ENCODE measurements at regions not wholly inside any gene's neighbourhood (a gene's known extent, or its start where the extent isn't known, plus 50 kb on each side); places are given as distances from the start of the nearest gene placed in this dataset.
"Not testable (repeated sequence)": the region's sequence is repeated elsewhere in the genome, so short reads cannot be mapped to it uniquely, and the experiment has no call there.

DNA sequence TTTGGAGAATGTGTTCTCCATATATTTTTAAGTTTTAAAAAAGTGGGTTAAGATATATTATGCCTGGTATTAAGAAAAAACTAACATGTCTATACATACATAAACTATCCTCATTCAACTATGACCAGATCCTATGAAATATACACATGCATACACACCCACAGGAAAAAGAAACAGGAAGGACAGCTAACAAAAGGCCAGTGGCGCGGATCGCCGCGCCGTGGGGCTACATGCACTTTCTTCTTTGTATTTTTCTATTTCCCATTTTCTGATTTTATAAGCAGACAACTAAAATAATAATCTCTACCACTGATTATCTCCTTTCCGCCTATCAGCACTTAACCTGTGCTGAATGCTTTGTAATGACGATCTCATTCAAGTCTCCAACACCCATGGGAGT is 160.1 kb downstream of the OR4M2 start:
- no peak for DNase-seq (ENCODE audit: low spot score)

DNA sequence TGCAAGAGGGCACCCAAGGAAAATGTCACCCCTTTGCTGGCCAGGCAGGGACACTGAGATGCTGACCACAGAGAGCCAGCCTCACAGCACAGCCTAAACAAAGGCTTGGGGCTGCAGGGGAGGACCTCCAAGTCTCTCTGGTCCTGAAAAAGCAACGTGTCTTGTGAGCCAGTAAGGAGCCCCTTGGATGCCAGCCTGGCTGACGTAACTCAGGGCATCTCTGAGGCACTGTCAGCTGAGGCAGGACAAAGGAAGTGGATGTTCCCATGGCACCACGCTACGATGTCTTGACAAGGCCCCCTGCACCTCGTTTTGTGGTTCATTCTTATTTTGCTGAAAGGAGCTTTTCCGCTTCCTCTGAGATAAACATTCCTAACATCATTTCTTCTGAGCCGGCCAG is 160.7 kb downstream of the OR4M2 start:
- no peak for DNase-seq (ENCODE audit: low spot score)

DNA sequence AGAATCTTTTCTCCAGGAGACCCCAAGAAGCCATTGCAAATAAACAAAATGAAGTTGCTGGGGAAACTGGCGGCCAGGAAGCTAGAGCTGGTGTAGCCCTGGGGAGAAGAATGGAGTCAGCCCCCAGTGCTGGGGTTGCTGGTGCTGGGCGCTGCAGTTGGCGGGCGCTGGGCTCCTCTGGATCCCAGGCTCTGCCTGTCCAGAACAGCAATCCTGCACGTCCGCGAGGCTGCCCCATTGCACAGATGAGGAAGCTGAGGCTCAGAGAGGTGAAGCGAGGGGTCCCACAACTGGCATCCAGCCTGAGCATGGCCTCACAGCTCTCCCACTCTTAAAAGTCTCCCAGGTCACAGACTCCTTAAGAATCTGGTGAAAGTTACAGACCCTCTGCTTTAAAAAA is 161.1 kb downstream of the OR4M2 start:
- no peak for DNase-seq (ENCODE audit: low spot score)

DNA sequence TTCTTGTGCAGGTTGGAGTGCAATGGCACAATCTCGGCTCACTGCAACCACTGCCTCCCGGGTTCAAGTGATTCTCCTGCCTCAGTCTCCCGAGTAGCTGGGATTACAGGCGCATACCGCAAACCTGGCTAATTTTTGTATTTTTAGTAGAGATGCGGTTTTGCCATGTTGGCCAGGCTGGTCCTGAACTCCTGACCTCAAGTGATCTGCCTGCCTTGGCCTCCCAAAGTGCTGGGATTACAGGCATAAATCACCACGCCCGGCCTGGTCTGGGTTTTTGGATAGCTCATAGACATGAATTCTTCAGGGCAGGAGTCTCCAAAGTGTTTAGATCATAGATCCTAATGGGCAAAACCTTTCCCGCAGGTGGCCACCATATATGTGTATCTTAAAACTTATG is 162.0 kb downstream of the OR4M2 start:
- not testable (repeated sequence) for DNase-seq (ENCODE audit: low spot score)

DNA sequence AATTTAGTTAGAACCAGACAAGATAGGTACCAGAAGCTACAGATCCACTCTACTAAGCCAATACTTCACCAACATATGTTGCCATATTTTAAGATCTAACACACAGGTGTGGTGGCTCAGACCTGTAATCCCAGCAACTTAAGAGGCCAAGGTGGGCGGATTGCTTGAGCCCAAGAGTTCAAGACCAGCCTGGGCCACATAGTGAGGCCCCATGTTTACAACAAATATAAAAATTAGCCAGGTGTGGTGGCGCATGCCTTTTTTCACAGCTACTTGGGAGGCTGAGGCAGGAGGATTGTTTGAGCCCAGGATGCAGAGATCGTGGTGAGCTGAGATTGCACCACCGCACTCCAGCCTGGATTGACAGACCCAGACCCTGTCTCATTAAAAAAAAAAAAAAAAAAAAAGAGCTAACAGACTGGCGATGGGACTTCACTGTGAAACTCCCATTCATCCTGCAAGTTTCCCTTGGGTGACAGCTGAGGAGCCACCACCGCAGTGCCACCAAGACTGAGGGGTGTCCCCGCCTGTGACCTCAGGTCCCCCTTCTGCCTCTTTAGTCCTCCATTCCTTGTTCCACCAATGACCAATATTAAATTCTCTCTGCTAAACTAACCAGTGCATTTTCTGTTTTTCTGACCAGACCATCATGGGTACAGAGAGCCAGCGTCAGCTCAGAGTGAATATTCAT is 163.3 kb downstream of the OR4M2 start:
- DNase-seq (ENCODE audit: low spot score): no peak

DNA sequence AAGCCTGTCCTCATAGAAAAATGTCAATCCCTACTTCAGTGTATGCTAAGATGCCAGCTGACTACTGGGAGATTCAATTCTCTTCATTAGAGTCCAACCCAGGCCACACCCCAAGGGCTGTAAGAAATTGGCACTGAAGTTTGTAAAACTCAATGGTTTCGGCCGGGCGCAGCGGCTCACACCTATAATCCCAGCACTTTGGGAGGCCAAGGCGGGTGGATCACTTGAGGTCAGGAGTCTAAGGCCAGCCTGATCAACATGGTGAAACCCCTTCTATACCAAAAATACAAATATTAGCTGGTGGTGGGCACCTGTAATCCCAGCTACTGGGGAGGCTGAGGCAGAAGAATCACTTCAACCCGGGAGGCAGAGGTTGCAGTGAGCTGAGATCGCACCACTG is 169.2 kb downstream of the OR4M2 start:
- DNase-seq (ENCODE audit: low spot score): not testable (repeated sequence)

DNA sequence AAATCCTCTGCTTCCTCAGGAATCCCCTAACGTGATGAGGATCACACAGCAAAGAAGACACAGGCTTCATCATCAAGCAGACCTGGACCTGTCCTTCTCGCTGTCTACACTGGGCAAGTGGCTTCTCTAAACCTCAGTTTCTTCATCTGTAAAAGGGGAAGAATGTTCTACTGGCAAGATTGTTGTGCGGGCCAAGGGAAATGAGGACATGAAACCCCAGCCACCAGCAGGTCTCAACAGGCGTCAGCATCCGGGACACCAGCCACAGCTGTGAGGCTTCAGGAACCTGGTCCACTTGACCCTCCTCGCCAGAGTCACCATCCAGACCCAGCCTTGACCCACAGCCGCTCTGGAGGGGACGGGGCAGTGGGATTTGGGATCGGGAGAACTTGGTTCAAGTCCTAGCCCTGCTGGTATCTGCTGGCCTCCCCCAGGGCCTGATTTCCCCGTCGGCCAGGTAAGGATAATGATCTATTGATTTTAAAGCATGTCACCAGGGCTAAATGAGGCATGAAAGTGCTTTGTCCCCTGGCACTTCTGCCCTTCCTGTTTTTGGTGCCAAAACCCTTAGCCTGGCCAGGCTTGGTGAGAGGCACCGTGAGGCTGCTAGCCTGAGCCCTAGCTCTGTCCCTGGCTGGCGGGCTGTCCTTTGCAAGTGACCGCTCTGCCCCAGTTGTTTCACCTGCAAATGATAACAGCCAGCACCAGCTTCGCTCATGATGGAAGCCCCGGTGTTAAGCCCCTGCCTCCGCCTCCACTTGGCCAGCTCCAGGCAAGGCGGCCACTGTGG is 170.4 kb downstream of the OR4M2 start:
- DNase-seq (ENCODE audit: low spot score): not testable (repeated sequence)

DNA sequence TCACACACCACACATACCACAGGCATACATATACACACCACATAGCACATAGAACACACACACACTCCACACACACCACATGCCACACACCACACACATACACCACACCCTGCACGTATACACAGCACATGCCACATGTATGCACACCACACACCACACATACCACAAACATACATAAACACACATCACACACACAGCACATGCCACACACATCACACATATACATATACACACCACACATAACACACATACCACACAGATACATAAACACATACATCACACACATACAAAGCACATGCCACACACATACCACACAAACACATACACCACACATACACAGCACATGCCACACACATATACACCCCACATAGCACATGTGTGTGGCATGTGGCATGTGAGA is 171.1 kb downstream of the OR4M2 start:
- DNase-seq (ENCODE audit: low spot score): no peak

DNA sequence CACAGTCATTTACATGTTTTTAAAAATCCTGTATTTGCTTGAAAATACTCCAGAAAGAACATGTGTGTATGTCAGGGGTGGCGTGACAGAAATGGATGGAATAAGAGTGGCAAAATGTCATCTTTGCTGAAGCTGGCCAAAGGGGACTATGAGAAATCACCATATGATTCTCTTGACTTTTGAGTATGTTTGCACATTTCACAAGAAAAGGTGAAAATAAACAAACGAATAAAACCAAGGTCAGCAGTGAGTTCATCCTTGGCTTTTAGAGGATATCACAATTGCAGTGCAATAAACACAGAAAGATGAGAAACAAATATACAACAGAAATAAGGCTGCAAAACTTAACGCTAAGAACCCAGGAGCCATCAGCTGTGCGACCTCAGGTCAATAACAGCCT is 171.7 kb downstream of the OR4M2 start:
- not testable (repeated sequence) for DNase-seq (ENCODE audit: low spot score)

DNA sequence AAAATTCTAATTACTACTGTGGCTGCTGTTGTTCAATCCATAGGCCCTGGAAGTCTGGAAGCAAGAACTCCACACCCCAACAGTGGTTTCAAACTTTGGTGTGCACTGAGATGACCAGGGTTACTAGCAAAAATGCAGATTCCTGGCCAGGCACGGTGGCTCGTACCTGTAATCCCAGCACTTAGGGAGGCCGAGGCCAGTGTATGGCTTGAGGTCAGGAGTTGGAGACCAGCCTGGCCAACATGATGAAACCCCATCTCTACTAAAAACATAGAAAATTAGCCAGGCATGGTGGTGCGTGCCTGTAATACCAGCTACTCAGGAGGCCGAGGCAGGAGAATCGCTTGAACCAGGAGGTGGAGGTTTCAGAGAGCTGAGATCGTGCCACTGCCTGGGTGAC is 172.2 kb downstream of the OR4M2 start:
- not testable (repeated sequence) for DNase-seq (ENCODE audit: low spot score)

DNA sequence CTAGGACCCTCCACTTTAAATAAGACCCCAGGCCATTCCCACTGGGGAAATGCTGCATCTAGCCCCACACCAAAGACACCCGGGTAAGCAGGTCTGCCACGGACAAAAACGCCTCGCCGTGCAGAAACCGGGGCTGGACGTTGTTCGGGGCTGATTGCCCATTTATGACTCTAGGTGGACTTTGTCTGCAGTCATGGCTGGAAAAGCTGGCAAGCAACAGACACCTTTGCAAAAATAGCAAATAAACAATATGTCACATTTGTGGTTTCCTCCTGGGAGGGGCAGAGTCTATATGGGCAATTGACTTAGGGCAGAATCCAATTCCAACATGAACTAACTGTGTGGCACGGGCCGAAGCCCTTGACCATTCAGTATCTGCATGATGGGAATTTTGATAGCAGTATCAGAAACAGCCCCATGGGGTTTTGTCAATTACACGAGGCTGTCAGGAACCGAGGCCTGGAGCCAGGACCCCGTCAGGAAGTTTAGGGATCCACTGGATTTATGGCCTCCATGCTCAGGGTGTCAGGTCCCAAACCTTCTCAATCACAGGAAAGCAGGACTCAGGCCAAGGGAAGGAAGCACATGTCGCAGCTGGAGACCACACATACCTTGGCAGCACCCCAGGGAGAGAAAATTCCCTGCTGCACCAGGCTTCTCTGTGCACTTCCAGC is 172.8 kb downstream of the OR4M2 start:
- DNase-seq (ENCODE audit: low spot score): not testable (repeated sequence)

DNA sequence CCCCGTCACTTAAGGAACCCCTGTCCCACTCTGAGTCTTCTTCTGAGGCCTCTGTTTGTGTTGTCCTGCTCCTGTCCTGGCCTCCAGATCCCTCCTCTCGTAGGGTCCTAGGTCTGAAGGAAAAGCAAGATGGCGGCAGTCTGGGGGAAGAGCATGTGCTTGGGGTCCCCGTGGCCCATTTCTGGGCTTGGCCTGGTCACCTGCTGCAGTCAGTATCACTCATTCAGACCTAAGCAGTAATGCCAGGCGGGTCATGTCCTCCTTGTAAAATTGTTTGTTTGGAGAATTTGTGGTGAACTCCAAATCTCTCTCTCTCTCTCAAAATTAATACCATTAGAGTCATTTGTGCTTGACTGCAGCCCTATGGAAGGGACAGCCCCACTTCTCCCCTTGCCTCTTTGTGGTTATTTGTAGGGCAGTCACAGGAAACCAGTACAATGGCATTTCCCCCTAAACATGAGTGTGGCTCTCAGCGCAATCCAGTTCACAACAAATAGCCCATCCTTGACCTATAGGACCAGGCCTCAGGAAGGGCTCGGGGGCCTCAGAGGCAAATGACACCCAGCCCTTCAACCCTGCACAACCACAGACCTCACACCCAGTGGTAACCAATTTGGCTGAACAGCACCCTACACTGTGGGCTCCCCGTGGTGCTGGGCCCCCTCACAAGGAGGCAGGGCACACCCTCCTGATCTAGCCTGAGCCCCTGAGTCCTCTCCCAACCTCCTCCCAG is 173.5 kb downstream of the OR4M2 start:
- DNase-seq (ENCODE audit: low spot score): no peak

DNA sequence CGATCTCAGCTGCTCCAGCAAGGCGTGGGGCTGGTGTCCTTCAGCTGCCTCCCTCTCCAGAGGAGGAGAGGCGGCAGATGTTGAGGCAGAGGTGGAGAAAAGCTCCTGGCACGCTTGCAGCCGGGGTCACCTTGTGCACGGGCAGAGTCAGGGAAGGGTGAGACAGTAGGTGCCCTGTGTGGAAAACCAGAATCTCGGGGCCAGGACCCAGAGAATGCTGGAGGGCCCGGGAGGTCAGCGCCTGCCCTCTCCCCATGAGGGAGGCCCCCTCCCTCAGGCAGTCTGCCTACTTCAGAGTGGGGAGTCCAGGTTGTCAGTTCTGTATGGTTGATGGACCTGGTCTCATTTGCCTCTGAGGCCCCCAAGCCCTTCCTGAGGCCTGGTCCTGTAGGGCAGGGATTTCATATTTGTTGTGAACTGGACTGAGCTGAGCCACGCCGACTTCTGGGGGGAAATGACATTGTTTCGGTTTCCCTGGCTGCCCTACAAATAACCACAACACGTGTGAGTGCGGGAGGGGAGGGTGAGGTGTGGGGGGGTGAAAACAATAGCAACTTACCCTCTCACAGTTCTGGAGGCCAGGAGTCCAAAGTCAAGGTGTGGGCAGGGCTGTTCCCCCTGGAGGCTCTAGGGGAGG is 174.2 kb downstream of the OR4M2 start:
- not testable (repeated sequence) for DNase-seq (ENCODE audit: low spot score)

DNA sequence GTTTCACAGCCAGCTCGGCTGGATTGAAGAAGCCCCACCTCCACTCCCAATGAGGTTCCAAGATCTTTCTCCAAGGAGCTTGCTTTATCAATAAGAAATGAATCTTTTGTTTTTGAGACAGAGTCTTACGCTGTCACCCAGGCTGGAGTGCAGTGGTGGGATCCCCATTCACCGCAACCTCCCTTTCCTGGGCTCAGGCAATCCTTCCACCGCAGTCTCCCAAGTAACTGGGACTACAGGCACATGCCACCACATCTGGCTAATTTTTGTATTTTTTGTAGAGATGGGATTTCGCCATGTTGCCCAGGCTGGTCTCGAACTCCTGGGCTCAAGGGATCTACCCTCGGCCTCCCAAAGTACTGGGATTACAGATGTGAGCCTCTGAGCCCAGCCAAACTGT is 175.3 kb downstream of the OR4M2 start:
- not testable (repeated sequence) for DNase-seq (ENCODE audit: low spot score)

DNA sequence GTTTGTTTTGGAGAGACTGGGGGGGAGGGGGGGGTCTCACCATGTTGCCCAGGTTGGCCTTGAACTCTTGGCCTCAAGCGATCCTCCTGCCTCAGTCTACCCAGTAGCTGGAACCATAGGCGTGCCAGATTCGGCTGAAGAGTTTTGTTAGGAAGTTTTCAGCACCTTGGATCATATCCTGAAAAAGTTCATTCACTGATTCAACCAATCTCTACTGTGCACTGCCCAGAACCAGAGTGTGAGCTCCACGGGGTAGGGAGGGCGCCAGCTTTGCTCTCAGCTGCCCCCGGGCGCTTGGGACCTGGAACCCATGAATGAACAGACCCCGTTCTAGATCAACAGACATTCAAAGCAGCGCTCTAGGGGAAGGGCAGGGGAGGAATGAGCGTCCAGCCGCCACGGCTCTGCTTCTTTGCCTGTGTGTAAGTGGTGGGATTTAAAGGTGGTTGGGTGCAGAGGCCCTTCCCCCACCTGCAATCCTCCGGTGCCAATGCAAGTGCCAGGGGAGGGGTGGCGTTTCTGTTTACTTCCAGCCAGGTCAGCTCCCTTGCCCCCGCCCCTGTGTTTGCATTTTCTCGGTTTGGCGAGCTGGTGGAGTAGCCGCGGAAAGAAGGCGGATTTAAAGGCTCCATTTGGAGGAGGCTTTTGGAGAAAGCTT is 176.2 kb downstream of the OR4M2 start:
- DNase-seq (ENCODE audit: low spot score): not testable (repeated sequence)

DNA sequence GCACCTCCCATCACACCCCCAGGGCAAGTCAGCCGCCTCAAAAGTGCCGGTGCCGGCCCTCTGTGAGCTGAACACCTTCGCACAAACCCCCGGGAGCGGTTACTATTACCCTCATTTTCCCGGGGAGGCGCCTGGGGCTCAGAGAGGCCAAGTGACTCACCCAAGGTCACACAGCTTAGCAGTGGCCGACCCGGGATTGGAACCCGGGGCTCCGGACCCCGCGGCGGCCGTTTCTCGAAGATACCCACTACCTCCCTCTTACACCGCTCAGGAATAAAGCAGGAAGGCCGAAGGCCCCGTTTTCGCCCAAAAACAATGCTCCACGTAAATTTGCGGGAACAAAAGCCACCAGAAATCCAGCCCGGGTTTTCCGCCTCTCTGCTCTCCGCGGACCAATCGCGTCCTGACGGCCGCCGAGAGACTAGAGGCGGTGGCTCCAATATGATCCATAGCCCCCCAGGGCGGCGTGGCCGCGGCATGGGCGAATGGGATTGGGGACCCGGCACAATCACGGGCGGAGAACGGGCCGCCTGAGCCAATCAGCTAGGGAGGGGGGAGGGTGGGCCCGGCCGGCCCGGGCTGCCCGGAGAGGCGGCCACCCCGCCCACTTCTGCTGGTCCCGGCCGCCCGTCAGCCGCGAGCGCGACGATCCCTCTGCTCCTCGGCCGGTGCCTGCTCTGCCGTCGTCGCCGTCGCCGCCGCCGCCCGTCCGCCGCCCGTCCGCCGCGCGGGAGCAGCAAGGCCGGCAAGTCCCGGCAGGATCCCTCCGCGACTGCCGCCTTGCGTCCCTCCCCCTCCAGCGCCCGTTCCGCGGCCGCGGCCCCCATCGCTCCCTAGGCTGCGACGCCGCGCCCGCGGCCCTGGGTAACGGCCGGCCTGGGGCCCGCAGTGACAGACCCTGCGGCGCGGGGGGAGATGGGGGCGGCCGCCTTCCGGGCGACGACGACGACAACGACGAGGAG is 177.0 kb downstream of the OR4M2 start:
- DNase-seq (ENCODE audit: low spot score): peak; percentile 1

DNA sequence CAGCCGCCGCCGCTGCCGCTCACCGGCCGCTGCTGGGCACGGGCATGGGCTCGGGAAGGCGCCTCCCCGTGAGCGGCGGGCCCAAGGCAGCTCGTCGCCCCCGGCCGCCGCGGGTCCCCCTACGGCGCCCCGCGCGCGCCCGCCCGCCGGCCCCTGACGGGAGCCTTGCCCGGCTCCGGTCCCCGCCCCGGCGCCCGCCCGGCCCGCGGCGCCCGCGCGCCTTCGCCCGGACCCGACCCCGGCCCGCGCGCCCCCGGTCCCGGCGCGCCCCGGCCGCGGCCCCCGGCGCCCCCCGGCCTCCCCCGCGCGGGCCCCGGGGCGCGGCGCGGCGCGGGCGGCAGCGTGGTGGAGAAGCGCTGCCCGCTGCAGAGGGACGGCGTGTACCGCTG is 177.7 kb downstream of the OR4M2 start:
- DNase-seq (ENCODE audit: low spot score): no peak

DNA sequence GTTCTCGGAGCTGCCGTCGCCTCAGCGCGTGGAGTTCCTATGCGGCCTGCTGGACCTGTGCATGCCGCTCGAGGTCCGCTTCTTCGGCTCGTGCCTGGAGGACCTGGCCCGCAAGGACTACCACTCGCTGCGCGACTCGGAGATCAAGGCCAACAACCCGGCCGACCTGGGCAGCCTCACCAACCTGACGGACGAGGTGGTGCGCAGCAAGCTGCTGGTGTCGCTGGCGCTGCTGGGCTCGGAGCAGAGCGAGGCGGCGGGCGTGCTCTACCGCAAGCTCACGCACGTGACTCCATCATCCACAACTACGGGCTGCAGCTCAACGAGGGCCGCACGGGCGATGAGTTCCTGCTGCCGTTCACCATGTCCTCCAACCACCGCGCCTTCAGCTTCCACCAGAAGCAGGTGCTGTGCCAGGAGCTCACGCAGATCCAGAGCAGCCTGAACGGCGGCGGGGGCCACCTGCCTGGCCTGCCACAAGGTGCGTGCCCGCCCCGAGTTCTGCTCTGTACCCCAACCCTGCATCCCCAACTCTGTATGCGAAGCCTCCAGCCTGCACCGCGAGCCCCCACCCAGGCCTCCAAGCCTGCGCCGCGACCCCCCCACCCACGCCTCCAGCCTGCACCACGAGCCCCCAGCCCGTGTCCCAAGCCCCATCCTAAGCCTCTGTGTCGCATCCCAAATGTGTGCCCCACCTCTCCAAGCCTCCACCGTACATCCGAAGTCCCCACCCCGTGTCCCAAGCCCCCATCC is 178.2 kb downstream of the OR4M2 start:
- no peak for DNase-seq (ENCODE audit: low spot score)

DNA sequence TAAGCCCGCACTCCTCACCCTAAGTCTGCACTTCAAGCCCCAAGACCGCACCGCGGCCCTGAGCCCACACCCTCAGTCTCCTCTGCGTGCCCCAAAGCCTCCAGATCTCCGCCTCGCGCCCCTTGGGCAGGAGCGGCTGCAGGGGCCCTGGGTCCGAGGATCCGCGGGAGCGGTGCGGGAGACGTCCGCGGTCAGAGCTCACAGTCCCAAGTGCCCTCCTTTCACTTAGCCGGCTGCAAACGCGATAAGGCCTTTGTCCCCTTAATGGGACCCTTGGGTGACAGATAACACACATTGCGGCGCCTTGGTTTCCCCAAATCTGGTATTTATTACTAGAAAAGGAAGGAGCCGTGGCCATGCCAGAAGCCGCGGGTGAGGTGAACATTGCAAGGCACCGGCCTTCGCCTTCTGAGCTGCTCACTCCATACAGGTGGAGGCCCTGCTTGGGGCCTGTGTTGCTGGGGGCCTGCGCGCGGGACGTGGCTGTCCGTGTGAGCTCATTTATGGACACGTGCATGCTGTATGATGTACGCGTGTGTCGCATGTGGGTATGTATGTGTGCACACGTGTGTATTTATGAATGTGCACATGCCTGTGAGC is 178.9 kb downstream of the OR4M2 start:
- not testable (repeated sequence) for DNase-seq (ENCODE audit: low spot score)

Measured in umbilical cord (tissue), 1 donor.